ENCODE measurements at regions not wholly inside any gene's neighbourhood (a gene's known extent, or its start where the extent isn't known, plus 50 kb on each side); places are given as distances from the start of the nearest gene placed in this dataset.

DNA sequence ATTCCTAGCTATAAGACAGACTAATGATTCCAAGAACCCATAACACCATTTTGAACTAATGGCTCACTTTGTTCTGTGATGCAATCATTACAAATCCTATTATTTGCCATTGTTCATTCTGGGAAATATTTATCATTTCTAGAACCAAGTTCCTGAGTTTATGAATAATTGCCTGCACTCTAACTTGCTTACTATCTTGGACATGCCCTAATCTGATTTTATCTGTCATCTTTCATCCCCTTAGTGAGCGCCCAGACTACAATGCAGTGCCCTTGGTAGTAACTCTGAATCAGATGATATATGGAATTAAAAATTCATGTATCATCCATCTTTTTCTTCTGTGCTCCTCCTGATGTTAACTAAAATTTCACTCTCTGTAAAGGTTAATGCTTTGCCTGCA, 703.1 kb upstream of the MDGA2 start:
- TF ChIP-seq, protein P1, sequence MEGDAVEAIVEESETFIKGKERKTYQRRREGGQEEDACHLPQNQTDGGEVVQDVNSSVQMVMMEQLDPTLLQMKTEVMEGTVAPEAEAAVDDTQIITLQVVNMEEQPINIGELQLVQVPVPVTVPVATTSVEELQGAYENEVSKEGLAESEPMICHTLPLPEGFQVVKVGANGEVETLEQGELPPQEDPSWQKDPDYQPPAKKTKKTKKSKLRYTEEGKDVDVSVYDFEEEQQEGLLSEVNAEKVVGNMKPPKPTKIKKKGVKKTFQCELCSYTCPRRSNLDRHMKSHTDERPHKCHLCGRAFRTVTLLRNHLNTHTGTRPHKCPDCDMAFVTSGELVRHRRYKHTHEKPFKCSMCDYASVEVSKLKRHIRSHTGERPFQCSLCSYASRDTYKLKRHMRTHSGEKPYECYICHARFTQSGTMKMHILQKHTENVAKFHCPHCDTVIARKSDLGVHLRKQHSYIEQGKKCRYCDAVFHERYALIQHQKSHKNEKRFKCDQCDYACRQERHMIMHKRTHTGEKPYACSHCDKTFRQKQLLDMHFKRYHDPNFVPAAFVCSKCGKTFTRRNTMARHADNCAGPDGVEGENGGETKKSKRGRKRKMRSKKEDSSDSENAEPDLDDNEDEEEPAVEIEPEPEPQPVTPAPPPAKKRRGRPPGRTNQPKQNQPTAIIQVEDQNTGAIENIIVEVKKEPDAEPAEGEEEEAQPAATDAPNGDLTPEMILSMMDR (conservative IDR thresholded peaks at IDR 0.05; ENCODE audit: low read depth, low read length) = no peak
- no peak for TF ChIP-seq EZH2phosphoT487 (IDR thresholded peaks at IDR 0.05; ENCODE audit: borderline replicate concordance, low read length)
